ENCODE measurements at regions not wholly inside any gene's neighbourhood (a gene's known extent, or its start where the extent isn't known, plus 50 kb on each side); places are given as distances from the start of the nearest gene placed in this dataset.
"Not testable (repeated sequence)": the region's sequence is repeated elsewhere in the genome, so short reads cannot be mapped to it uniquely, and the experiment has no call there.

DNA sequence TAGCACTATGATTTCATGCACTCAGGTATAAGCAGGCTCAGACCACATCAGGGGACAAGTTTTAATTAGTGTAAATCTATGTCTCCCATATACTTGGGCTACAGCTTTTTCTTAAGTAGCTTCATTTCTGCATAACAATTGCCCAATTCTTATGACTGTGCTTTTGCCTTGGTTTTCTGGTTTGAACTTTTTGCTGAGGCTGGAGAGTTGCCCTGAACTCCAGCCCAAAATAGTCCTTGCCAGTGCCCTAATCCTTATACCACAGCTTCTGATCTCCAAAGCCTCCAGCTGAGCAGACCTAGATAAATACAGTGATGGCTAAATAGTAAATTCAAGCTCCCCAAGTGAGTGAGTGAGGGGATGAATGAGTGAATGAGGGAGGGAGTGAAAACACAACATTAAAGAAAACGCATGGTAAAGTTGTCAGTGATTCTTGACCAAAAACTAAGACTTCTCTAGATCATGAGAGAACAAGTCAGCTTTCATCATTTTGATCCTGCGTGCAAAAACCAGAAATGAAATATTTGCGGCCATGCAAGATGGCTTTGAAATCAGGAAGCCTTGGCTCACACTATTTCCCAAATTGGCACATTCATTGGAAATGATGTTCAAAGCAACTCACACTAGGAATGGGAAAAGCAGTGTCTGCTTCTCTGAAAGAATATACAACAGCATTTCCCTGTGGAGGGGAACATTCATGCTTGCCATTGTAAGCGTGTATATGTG, 437.1 kb upstream of the CTSO start:
- CTCF ChIA-PET, result no interaction called here
- intact Hi-C loops (cut with micrococcal nuclease), result no loop called here
- no peaks in the 10 kb centered on the region for H3K27me3 Mint-ChIP-seq (ENCODE audit: low read depth)
- H3K9me3 Mint-ChIP-seq, result peaks cover 2% of the 10 kb centered on the region
- no peak overlapping the region for H3K27ac Mint-ChIP-seq
- DNase-seq, result no peak
- H3K4me1 Mint-ChIP-seq (ENCODE audit: low read depth), result no peaks in the 10 kb centered on the region
- H3K4me3 Mint-ChIP-seq, result no peak overlapping the region
- H3K36me3 Mint-ChIP-seq (ENCODE audit: low read depth), result no peaks in the 10 kb centered on the region

DNA sequence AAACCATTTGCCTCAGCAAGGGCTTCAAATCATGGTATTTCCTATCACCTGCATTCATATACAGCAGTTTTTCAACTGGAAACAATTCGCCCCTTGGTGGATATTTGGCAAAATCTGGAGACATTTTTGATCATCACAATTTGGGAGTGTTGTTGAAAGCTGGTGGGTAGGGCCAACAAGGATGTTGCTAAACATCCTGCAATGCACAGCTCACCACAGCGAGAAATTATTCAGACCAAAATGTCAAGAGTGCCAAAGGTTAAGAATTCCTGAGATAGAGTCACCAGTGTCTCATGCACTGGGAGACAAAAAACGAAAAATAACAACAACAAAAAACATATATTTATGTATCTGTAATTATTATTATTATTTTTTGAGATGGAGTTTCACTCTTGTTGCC, 435.2 kb upstream of the CTSO start:
- H3K27ac Mint-ChIP-seq, result no peak overlapping the region
- H3K4me1 Mint-ChIP-seq (ENCODE audit: low read depth), result no peaks in the 10 kb centered on the region
- no peaks in the 10 kb centered on the region for H3K36me3 Mint-ChIP-seq (ENCODE audit: low read depth)
- H3K9me3 Mint-ChIP-seq, result peaks cover 2% of the 10 kb centered on the region
- H3K4me3 Mint-ChIP-seq, result no peak overlapping the region
- no peak for DNase-seq
- CTCF ChIA-PET, result no interaction called here
- no peaks in the 10 kb centered on the region for H3K27me3 Mint-ChIP-seq (ENCODE audit: low read depth)
- intact Hi-C loops (cut with micrococcal nuclease), result no loop called here

DNA sequence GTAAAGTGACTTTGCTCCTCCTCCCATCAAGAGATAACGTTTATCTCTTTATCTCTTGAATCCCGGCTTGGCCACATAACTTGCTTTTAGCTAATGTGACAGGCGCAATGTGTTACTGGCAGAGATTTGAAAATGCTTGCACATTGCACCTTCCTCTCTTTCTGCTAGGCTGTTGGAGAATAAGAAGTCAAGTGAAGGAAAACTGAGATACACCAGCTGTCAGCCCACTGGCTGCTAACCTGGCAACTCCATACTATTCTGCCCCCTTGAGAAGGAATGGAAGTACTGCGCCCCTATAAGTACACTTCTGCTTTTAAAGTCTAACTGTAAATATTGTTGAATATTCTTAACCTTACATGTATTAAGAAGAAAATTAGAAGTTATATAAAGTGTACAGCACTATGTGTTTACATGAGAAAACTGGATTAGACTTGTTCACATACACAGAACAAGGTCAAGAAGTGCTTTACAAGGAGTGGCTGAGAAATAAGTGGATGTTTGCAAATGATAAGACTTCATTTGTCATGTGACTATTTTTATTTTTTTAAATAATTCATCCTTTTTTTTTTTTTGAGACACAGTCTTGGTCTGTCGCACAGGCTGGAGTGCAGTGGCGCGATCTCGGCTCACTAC, 424.5 kb upstream of the CTSO start:
- CTCF ChIA-PET, result no interaction called here
- no peak overlapping the region for H3K4me3 Mint-ChIP-seq
- no peaks in the 10 kb centered on the region for H3K27me3 Mint-ChIP-seq (ENCODE audit: low read depth)
- H3K9me3 Mint-ChIP-seq, result no peaks in the 10 kb centered on the region
- intact Hi-C loops (cut with micrococcal nuclease), result no loop called here
- no peaks in the 10 kb centered on the region for H3K36me3 Mint-ChIP-seq (ENCODE audit: low read depth)
- DNase-seq, result no peak
- H3K27ac Mint-ChIP-seq, result no peak overlapping the region
- H3K4me1 Mint-ChIP-seq (ENCODE audit: low read depth), result no peaks in the 10 kb centered on the region

DNA sequence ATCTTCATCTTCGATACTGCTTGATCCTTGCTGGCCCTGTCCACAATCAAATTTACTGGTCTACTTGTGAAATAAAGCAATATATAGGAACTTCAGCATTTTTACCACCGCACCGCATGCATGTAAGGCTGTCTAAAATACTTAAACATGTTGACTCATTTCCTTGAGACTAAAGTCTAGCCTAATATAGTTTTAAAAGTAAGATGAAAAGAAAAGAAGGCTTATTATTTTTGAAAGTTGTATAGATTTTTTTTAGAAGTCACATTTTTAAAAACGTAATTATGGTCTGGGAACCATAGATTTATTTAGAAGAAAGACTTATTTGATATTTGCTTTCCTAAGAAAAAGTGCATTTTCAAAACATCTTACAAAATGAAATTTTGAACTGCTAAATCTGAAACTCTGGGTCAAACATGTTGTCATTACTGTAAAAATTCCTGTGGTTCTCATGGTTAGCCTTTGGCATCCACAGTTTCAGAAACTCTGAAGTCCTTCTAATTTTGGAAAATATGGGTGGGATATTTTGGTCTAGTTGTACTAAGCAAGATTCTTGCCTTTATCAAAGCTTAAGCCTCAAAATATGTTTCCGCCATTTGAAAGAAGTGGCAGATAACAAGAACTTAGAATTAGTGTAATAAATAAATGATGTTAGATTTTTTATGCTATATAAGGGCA, 423.5 kb upstream of the CTSO start:
- peaks cover 2% of the 10 kb centered on the region for H3K9me3 Mint-ChIP-seq
- H3K4me1 Mint-ChIP-seq (ENCODE audit: low read depth), result no peaks in the 10 kb centered on the region
- intact Hi-C loops (cut with micrococcal nuclease), result no loop called here
- H3K27me3 Mint-ChIP-seq (ENCODE audit: low read depth), result no peaks in the 10 kb centered on the region
- no peak for DNase-seq
- H3K4me3 Mint-ChIP-seq, result no peak overlapping the region
- H3K36me3 Mint-ChIP-seq (ENCODE audit: low read depth), result no peaks in the 10 kb centered on the region
- no peak overlapping the region for H3K27ac Mint-ChIP-seq
- CTCF ChIA-PET, result no interaction called here

DNA sequence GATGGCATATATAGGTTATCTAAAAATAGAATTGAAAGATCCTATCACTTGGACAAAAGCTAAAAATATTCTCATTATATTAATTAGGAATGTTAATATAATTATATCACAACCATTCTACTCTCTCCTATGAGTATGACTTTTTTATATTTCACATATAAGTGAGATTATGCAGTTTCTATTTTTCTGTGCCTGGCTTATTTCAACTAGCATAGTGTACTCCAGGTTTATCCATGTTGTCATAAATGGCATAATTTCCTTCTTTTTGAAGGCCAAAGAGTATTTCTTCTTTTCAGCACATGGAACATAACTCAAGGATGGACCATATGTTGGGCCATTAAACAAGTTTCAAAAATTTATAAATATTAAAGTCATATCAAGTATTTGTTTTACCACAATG, 421.2 kb upstream of the CTSO start:
- no peak for DNase-seq
- Mint-ChIP-seq H3K4me3 (no peak overlapping the region), H3K4me1 (ENCODE audit: low read depth) (no peaks in the 10 kb centered on the region), H3K9me3 (peaks cover 2% of the 10 kb centered on the region), H3K27me3 (ENCODE audit: low read depth) (no peaks in the 10 kb centered on the region), H3K36me3 (ENCODE audit: low read depth) (no peaks in the 10 kb centered on the region), H3K27ac (no peak overlapping the region)
- intact Hi-C loops (cut with micrococcal nuclease), result no loop called here
- CTCF ChIA-PET, result no interaction called here

DNA sequence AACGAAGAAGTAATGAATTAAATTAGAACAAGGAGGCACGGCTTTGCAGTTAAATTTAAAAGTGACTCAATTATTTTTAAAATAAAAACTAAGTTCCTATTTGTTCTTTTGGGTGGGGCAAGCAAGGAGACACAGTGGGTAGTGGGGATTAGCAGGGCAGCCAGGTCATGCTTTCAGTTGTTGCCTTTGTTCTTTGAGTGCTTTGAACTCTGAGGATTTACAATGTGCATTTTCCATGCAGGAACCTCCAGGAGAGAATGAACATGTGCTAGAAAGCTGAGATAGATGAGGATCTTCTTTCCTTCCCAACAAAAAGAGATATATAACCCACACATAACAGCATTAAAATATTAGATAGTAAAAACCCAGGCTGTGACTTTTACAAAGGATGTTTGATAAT, 420.4 kb upstream of the CTSO start:
- Mint-ChIP-seq H3K27ac (no peak overlapping the region), H3K36me3 (ENCODE audit: low read depth) (no peaks in the 10 kb centered on the region), H3K27me3 (ENCODE audit: low read depth) (no peaks in the 10 kb centered on the region), H3K9me3 (peaks cover 3% of the 10 kb centered on the region), H3K4me1 (ENCODE audit: low read depth) (no peaks in the 10 kb centered on the region), H3K4me3 (no peak overlapping the region)
- intact Hi-C loops (cut with micrococcal nuclease), result no loop called here
- DNase-seq, result no peak
- CTCF ChIA-PET, result no interaction called here

DNA sequence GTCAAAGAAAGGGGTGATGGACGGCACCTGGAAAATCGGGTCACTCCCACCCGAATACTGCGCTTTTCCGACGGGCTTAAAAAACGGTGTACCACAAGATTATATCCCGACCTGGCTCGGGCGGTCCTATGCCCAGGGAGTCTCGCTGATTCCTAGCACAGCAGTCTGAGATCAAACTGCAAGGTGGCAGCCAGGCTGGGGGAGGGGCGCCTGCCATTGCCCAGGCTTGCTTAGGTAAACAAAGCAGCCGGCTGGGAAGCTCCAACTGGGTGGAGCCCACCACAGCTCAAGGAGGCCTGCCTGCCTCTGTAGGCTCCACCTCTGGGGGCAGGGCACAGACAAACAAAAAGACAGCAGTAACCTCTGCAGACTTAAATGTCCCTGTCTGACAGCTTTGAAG, 413.8 kb upstream of the CTSO start:
- DNase-seq; H3K36me3 Mint-ChIP-seq (ENCODE audit: low read depth); H3K27me3 Mint-ChIP-seq (ENCODE audit: low read depth); intact Hi-C loops (cut with micrococcal nuclease); CTCF ChIA-PET; H3K9me3 Mint-ChIP-seq; H3K4me1 Mint-ChIP-seq (ENCODE audit: low read depth); H3K27ac Mint-ChIP-seq; H3K4me3 Mint-ChIP-seq: not testable (repeated sequence)

DNA sequence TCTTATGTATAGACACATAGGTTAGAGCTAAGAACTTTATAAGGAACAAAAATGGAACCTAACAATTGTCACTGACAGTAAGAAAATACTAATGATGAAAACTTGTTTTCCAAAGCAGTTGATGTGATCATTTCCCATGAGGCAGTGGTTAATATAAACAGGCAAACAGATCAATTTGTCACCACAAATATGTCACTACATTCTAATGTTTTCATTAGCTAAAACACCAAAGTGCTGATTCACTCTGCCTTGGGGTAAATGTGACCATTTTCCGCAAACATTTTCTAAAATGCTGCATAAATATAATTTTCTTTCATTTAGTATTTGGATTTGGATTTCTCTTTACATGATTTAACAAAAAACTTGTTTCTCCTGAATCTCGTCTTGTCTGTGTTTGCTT, 408.9 kb upstream of the CTSO start:
- intact Hi-C loops (cut with micrococcal nuclease), result no loop called here
- Mint-ChIP-seq H3K4me3 (no peak overlapping the region), H3K4me1 (ENCODE audit: low read depth) (no peaks in the 10 kb centered on the region), H3K27me3 (ENCODE audit: low read depth) (no peaks in the 10 kb centered on the region), H3K9me3 (peaks cover 4% of the 10 kb centered on the region), H3K27ac (no peak overlapping the region), H3K36me3 (ENCODE audit: low read depth) (no peaks in the 10 kb centered on the region)
- no peak for DNase-seq
- CTCF ChIA-PET, result interaction anchor here (0.5 kb wide), 1 partner anchor 1725 kb away, joined by 4 read pairs; no protein-coding TSS in a partner anchor

DNA sequence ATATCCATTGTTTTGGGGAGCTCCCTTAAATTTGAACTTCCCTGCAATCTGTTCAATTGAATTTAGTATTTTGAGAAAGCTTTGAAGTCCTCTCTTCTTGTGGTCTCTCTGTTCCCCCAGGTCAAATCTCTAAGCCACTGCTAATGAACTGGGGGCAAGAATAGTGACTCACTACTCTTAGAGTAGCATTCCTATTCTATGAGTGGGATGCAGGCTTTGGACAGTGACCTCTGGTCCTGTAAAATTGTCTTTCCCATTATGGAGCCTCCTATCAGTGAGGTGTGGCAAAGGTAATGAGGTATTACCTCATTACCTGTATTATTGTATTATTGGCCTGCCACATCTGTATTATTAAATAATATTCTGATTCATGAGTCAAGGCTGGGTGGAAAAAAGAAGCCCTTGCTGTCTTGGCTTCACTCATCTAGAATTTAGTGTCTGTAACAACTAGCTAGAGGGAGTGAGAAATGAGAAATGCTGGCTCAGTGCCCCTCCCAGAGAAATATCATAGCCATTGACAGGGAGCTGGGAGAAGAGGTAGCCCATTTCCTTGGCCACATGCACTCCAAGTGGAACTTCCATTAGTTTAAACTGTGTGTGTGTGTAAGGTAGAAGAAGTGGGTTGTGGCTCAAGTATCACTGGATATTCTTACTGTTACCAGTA, 393.9 kb upstream of the CTSO start:
- Mint-ChIP-seq H3K4me1 (ENCODE audit: low read depth) (no peaks in the 10 kb centered on the region), H3K27ac (no peak overlapping the region), H3K9me3 (no peaks in the 10 kb centered on the region), H3K4me3 (no peak overlapping the region), H3K27me3 (ENCODE audit: low read depth) (no peaks in the 10 kb centered on the region), H3K36me3 (ENCODE audit: low read depth) (no peaks in the 10 kb centered on the region)
- intact Hi-C loops (cut with micrococcal nuclease), result no loop called here
- DNase-seq, result no peak
- CTCF ChIA-PET, result no interaction called here

DNA sequence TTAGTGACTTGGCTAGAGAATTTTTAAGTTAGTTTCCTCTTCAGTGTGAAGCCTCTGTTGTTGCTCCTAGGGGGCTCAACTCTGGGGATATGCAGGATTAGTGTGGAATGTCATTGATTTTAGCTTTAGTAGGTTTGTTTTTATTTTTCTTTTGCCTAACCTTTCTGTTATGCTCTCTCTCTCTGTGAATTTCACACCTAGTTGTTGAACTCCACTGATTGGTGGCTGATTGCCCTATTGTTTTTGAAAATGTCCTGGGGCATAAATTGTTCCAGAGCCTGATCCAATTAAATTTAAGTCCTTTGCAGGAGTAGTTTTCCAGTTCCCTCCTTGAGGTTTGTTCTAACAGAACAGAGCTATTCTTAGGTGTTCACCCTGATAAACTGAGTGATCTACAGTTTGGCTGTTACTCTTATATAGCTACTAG, 393.3 kb upstream of the CTSO start:
- H3K27ac Mint-ChIP-seq, result no peak overlapping the region
- no peaks in the 10 kb centered on the region for H3K36me3 Mint-ChIP-seq (ENCODE audit: low read depth)
- no peak overlapping the region for H3K4me3 Mint-ChIP-seq
- no peaks in the 10 kb centered on the region for H3K4me1 Mint-ChIP-seq (ENCODE audit: low read depth)
- intact Hi-C loops (cut with micrococcal nuclease), result no loop called here
- CTCF ChIA-PET, result no interaction called here
- no peak for DNase-seq
- H3K9me3 Mint-ChIP-seq, result no peaks in the 10 kb centered on the region
- no peaks in the 10 kb centered on the region for H3K27me3 Mint-ChIP-seq (ENCODE audit: low read depth)

DNA sequence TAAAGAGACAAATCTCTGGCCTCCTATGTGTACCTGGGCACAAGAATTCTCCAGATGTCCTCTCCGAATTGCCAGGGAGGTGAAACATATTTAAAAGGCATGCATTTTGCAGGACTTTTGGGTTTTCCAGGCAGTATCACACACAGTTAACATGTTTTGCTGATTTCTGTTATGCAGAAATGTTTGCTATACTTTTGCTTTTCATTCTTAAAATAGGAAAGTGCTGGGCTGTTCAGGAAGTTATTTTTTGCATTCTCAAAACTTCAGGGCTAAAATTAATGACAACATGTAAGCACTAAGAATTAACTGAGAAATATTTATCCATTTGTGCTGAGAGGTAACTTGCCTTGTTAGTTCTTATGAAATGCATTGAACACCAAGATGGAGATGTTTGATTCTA, 390.7 kb upstream of the CTSO start:
- intact Hi-C loops (cut with micrococcal nuclease), result no loop called here

DNA sequence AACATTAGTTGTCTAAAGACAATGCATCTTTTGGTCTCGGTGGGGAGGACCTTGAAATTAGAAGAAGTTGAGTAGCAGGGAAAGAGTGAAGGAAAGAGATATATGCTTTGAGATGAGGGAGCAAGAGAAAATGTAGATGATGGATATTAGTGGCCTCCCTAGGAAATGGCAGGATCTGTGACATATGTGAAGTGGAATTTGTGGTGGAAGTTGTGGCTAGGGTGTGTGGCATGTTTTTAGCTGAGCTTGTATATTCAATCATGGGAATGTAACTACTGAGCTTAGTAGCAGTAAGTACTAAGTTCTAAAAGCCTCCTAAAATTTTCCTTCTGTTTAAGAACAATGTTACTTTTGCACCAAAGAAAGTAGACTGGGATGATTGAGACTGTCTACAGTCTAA, 382.8 kb upstream of the CTSO start:
- no peak for DNase-seq
- intact Hi-C loops (cut with micrococcal nuclease), result no loop called here
- no peaks in the 10 kb centered on the region for H3K27me3 Mint-ChIP-seq (ENCODE audit: low read depth)
- H3K27ac Mint-ChIP-seq, result no peak overlapping the region
- H3K4me3 Mint-ChIP-seq, result no peak overlapping the region
- H3K36me3 Mint-ChIP-seq (ENCODE audit: low read depth), result no peaks in the 10 kb centered on the region
- no peaks in the 10 kb centered on the region for H3K4me1 Mint-ChIP-seq (ENCODE audit: low read depth)
- H3K9me3 Mint-ChIP-seq, result no peaks in the 10 kb centered on the region
- CTCF ChIA-PET, result no interaction called here

More for the DNA sequence above, 390.7 kb upstream of the CTSO start:
- DNase-seq, result no peak
- H3K27me3 Mint-ChIP-seq (ENCODE audit: low read depth), result no peaks in the 10 kb centered on the region
- no peaks in the 10 kb centered on the region for H3K9me3 Mint-ChIP-seq
- CTCF ChIA-PET, result no interaction called here
- H3K4me3 Mint-ChIP-seq, result no peak overlapping the region
- no peak overlapping the region for H3K27ac Mint-ChIP-seq
- H3K4me1 Mint-ChIP-seq (ENCODE audit: low read depth), result no peaks in the 10 kb centered on the region
- no peaks in the 10 kb centered on the region for H3K36me3 Mint-ChIP-seq (ENCODE audit: low read depth)

DNA sequence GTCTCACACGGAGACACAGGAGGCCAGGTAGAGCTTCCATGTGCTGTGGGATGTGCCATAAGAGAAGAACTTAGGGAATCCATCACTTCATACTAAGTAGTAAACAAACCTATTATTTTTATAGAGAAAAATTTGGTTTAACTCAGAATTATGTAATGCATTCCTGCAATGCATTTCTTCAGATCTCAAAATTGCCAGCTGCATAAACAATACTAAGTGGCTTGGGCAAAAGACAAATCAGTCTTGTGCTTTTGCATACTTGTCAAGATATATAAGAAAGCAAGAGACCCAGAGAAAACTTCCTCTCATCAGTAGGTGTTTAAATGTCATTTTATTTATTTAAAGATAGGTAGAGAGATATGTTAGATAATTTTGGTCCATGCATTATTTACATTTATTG, 382.1 kb upstream of the CTSO start:
- H3K27ac Mint-ChIP-seq, result no peak overlapping the region
- DNase-seq, result no peak
- no peaks in the 10 kb centered on the region for H3K27me3 Mint-ChIP-seq (ENCODE audit: low read depth)
- no peaks in the 10 kb centered on the region for H3K36me3 Mint-ChIP-seq (ENCODE audit: low read depth)
- no peaks in the 10 kb centered on the region for H3K9me3 Mint-ChIP-seq
- no peaks in the 10 kb centered on the region for H3K4me1 Mint-ChIP-seq (ENCODE audit: low read depth)
- CTCF ChIA-PET, result no interaction called here
- no peak overlapping the region for H3K4me3 Mint-ChIP-seq
- intact Hi-C loops (cut with micrococcal nuclease), result no loop called here
